GM12864 (cell line): ENCODE measurements at regions not wholly inside any gene's neighbourhood (a gene's known extent, or its start where the extent isn't known, plus 50 kb on each side); places are given as distances from the start of the nearest gene placed in this dataset.

ENCODE experiments used
- DNase-seq: peaks from one replicate; pipeline ENCODE4 v3.0.0-alpha.2; 2011; ENCODE audit warnings: low read depth
- H3K4me3 ChIP-seq: 2 replicates; pipeline ENCODE4 v1.5.1; 2011; ENCODE audit warnings: mild to moderate bottlenecking, low read depth, low read length, control low read depth
- TF ChIP-seq, protein P1 (sequence below): IDR thresholded peaks from 2 replicates; pipeline ENCODE4 v1.5.1; 2011; ENCODE audit warnings: low read depth, mild to moderate bottlenecking, moderate library complexity, low read length, control low read depth, inconsistent platforms; ENCODE audit errors: missing control alignments

DNA sequence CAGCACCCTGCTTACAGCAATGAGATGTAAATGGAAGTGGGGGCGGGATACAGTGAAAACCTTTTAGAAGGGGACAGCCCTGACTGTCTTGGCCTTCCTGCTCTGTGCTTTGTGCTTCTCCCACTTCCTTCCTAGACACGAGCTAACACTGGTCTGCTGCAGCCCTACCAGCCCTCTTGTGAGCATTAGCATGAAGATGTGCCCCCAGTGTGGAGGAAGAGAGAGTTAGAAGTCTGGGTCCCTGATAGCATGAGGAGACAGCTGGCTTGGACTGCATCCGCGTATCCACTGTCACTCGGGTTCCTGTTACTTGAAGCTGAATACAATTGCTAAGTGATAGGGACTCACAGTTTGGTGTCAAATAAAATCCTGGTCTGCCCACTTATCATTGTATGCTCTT lies 248.1 kb upstream of the SOX5 start:
- no peak overlapping the region for H3K4me3 ChIP-seq
- TF ChIP-seq, protein P1, sequence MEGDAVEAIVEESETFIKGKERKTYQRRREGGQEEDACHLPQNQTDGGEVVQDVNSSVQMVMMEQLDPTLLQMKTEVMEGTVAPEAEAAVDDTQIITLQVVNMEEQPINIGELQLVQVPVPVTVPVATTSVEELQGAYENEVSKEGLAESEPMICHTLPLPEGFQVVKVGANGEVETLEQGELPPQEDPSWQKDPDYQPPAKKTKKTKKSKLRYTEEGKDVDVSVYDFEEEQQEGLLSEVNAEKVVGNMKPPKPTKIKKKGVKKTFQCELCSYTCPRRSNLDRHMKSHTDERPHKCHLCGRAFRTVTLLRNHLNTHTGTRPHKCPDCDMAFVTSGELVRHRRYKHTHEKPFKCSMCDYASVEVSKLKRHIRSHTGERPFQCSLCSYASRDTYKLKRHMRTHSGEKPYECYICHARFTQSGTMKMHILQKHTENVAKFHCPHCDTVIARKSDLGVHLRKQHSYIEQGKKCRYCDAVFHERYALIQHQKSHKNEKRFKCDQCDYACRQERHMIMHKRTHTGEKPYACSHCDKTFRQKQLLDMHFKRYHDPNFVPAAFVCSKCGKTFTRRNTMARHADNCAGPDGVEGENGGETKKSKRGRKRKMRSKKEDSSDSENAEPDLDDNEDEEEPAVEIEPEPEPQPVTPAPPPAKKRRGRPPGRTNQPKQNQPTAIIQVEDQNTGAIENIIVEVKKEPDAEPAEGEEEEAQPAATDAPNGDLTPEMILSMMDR = no peak
- no peak for DNase-seq

DNA sequence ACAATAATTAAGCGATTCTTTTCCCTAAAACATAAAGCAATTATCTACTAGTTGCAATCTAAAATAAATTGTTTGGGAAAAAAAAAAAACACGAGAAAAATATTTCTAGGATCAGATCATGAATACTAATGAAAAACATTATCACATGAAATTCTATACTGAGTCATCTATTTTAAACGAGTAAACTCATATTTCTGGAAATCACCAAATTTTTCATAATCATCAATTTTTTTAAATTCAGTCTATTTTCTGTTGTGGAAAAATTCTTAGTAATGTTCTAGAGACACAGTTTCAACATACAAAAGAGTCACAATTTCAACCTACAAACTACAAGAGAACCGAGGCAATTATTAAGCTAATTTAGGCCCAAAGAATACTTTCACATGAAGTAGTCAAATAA lies 245.6 kb upstream of the SOX5 start:
- TF ChIP-seq, protein P1 = no peak
- H3K4me3 ChIP-seq = no peak overlapping the region
- no peak for DNase-seq

DNA sequence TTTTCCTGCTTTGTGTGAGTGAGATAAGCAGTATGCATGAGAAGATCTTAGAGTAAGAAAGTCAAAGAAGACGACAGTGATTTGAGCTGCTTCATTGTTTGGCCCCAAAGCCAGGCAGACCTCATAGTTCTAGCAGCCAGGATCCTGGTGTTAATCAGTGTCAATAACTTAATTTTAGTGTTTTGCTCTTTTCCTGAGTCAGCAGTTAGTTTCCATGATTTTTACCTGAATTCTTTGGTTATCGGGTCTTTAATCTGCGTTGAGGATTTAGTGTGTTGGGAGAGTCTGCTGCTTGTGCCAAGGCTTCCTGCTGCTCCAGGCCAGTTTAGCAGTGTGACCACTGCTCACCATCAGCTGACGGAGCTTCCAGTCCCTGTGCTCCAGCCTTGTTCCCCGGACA lies 241.6 kb upstream of the SOX5 start:
- DNase-seq = no peak
- TF ChIP-seq, protein P1 = no peak
- no peak overlapping the region for H3K4me3 ChIP-seq

DNA sequence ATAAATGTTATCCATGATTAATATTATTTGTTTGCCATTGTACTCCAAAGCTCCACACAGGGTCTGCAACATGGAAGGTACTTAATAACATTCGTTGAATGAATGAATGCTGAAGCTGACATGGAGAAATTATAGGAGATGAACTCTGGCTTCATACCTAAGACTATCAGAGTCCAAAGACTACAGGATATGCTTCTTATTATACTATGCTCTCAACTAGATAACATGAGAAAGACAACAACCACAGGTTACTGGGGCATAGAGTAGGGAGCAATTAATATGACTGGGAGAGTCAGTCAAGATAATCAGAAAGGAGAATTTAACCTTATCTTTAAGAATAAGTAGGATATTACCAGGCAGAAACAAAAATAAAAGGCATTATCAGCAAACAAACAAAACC lies 236.3 kb upstream of the SOX5 start:
- no peak for DNase-seq
- H3K4me3 ChIP-seq = no peak overlapping the region
- TF ChIP-seq, protein P1 = no peak

DNA sequence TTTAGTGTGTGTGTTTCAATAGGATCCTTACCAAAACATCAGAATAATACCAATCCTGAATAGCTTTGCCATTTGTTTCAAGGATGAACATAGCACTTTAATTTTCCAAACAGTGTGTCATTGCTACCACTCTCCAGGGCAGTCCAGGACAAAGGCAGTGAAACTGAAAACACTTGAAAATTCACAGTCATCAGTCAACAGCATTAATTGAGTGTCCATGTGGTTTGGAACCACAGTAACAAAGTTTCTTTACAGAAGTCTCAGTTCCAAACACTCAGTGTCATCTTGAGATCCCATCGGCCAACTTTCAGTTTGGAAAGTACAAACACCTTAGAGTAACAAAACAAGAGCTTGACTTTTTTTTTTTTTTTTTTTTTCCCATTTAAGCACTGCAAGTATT lies 228.4 kb upstream of the SOX5 start:
- TF ChIP-seq, protein P1 = no peak
- H3K4me3 ChIP-seq = no peak overlapping the region
- no peak for DNase-seq

DNA sequence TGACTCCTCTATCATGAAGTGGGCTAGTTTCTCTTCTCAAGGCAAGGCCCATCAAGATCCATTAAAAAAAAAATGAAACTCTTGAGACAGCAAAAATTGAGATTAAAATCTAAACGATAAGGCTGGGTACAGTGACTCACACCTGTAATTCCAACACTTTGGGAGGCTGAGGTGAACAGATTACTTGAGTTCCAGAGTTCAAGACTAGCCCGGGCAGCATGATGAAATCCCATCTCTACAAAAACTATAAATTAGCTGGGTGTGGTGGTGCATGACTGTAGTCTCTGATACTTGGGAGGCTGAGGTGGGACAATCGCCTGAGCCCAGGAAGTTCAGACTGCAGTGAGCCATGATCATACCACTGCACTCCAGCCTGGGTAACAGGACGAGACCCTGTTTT lies 226.5 kb upstream of the SOX5 start:
- TF ChIP-seq, protein P1 = no peak
- H3K4me3 ChIP-seq = no peak overlapping the region
- no peak for DNase-seq

DNA sequence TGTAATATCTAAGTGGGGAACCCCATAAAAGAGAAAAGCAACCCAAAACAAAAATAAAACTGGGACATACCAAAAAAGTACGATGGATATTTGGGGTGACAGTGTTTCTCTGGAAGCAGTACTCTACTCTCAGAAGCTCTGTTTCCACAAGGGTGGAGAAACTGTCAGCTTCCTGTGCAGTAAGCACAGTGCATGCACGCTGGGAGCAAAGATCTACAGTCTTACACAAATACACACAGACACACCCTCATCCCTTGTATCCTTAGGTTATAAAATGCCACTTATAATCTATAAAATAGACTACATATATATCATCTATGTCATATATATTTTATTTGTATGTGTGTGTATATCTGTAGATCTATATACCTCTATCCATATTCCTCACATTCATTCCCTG lies 225.8 kb upstream of the SOX5 start:
- no peak overlapping the region for H3K4me3 ChIP-seq
- DNase-seq = no peak
- TF ChIP-seq, protein P1 = no peak
